ENCODE measurements at regions not wholly inside any gene's neighbourhood (a gene's known extent, or its start where the extent isn't known, plus 50 kb on each side); places are given as distances from the start of the nearest gene placed in this dataset.

DNA sequence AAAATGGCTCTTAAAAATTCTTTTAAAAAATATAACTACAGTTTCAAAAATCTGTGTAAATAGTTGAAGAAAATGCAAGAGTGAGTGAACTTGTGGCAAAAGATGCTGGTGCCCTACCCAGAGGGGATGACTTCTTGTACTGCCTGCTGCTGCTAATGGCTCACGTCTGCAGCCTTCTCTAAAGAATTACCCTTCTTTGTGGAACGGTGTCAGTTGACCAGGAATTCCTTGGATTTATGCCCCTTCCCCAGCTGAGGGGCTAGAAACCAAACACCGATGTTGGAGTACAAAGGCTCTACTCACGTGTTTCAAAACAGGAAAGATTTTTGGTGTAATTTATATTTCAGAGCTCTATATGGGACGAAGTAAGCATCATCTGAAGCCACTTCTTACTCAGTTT lies 1582.8 kb downstream of the OLFM4 start:
- ChIA-PET POLR2A (no interaction called here), CTCF (no interaction called here)
- no peak for TF ChIP-seq MYC (IDR thresholded peaks at IDR 0.05; ENCODE audit: low read depth, low read length)
- TF ChIP-seq POLR2AphosphoS5 (IDR thresholded peaks at IDR 0.05; ENCODE audit: insufficient read depth, low read depth, low read length), result no peak
- TF ChIP-seq FOS (IDR thresholded peaks at IDR 0.05; ENCODE audit: borderline replicate concordance, insufficient read depth, low read length), result no peak
- no peak for TF ChIP-seq JUN (IDR thresholded peaks at IDR 0.05; ENCODE audit: borderline replicate concordance, insufficient read depth, insufficient read length, low read depth)
- no peak for TF ChIP-seq POLR2A (IDR thresholded peaks at IDR 0.05; ENCODE audit: low read depth, low read length)
- no peak for TF ChIP-seq EZH2 (IDR thresholded peaks at IDR 0.05; ENCODE audit: borderline replicate concordance, low read depth, low read length, severe bottlenecking)
- TF ChIP-seq GATA2 (IDR thresholded peaks at IDR 0.05; ENCODE audit: insufficient read depth, insufficient read length, low read depth, low read length), result no peak
- TF ChIP-seq CTCF (IDR thresholded peaks at IDR 0.05; ENCODE audit: extremely low read depth in 1 of 2, insufficient read depth in 1 of 2, low read depth in 1 of 2, low read length in 2 of 2), result no peak
- TF ChIP-seq, protein P1, sequence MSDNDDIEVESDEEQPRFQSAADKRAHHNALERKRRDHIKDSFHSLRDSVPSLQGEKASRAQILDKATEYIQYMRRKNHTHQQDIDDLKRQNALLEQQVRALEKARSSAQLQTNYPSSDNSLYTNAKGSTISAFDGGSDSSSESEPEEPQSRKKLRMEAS (IDR thresholded peaks at IDR 0.05; ENCODE audit: insufficient read depth, insufficient read length), result no peak
- Histone ChIP-seq H3K4me2 (ENCODE audit: insufficient read depth, low read length) (no peak overlapping the region), H4K20me1 (replicated peaks; ENCODE audit: control insufficient read depth, extremely low read depth, insufficient read depth, low read length) (no peaks in the 10 kb centered on the region), H3K4me3 (replicated peaks in 1 of 3; ENCODE audit: insufficient read depth in 1 of 3, low read depth in 1 of 3, low read length in 3 of 3) (no peak overlapping the region), H2AFZ (ENCODE audit: low read depth, low read length) (no peak overlapping the region), H3K9ac (replicated peaks; ENCODE audit: extremely low read depth, insufficient read depth, low read length) (no peak overlapping the region), H3K27me3 (ENCODE audit: control insufficient read depth in 2 of 2, insufficient read depth in 2 of 2, low read length in 2 of 2) (no peaks in the 10 kb centered on the region), H3K79me2 (ENCODE audit: control insufficient read depth, insufficient read depth, low read length) (no peaks in the 10 kb centered on the region), H3K4me1 (ENCODE audit: control insufficient read depth, extremely low read depth, insufficient read depth, low read length) (no peaks in the 10 kb centered on the region), H3K9me3 (replicated peaks; ENCODE audit: control insufficient read depth, insufficient read depth, low read length) (peaks cover 4% of the 10 kb centered on the region), H3K36me3 (ENCODE audit: control insufficient read depth in 2 of 2, extremely low read depth in 1 of 2, insufficient read depth in 2 of 2, low read length in 2 of 2) (no peaks in the 10 kb centered on the region), H3K27ac (ENCODE audit: insufficient read depth, low read depth, low read length) (no peak overlapping the region), H3K9me1 (replicated peaks; ENCODE audit: control insufficient read depth, extremely low read depth, insufficient read depth, low read length) (no peaks in the 10 kb centered on the region)
- FAIRE-seq (no peak), DNase-seq (ENCODE audit: low read depth, low spot score) (no peak)
- intact Hi-C loops (cut with micrococcal nuclease) (no loop called here), dilution Hi-C loops (cut with MboI; ENCODE audit: extremely low pct_ligation_motif_present, low sequenced_read_pairs) (no loop called here)
- no TSS peak for BruUV-seq (replicated peaks)
